ENCODE measurements at regions not wholly inside any gene's neighbourhood (a gene's known extent, or its start where the extent isn't known, plus 50 kb on each side); places are given as distances from the start of the nearest gene placed in this dataset.

- Histone ChIP-seq H3K23me2 (ENCODE audit: low read depth, low read length) (no peaks in the 10 kb centered on the region), H3K18ac (ENCODE audit: extremely low read depth, low read length) (no peak overlapping the region; the same call in 1 of the 2 replicates), H3K4me2 (ENCODE audit: insufficient read depth in 1 of 2, low read depth in 2 of 2, low read length in 2 of 2) (no peak overlapping the region), H3K56ac (replicated peaks; ENCODE audit: insufficient read length, low read depth, low read length) (no peak overlapping the region), H4K91ac (replicated peaks; ENCODE audit: insufficient read length, low read length) (no peak overlapping the region), H3K4ac (replicated peaks; ENCODE audit: insufficient read length, low read depth, low read length) (no peak overlapping the region), H2AFZ (ENCODE audit: low read length) (no peak overlapping the region), H3K79me1 (ENCODE audit: low read depth, low read length) (no peaks in the 10 kb centered on the region), H3K4me1 (replicated peaks in 1 of 4; ENCODE audit: control insufficient read depth in 3 of 4, insufficient read depth in 4 of 4, low read length in 3 of 4) (no peaks in the 10 kb centered on the region), H3K27ac (ENCODE audit: low read depth, low read length) (no peak overlapping the region), H3K9ac (replicated peaks in 1 of 4; ENCODE audit: extremely low read depth in 1 of 4, low read depth in 3 of 4, low read length in 3 of 4) (no peak overlapping the region), H4K5ac (ENCODE audit: insufficient read length, low read depth, low read length) (no peak overlapping the region), H3K79me2 (ENCODE audit: control insufficient read depth in 1 of 2, insufficient read depth in 2 of 2, low read length in 2 of 2) (no peaks in the 10 kb centered on the region), H3K14ac (ENCODE audit: insufficient read length) (no peak overlapping the region), H4K8ac (ENCODE audit: extremely low read depth, insufficient read depth, low read length) (no peak overlapping the region), H2BK120ac (replicated peaks; ENCODE audit: low read depth, low read length) (no peak overlapping the region), H3K4me3 (ENCODE audit: extremely low read depth in 1 of 4, insufficient read depth in 2 of 4, low read depth in 3 of 4, low read length in 4 of 4) (no peak overlapping the region), H3K27me3 (replicated peaks in 1 of 4; ENCODE audit: control insufficient read depth in 3 of 4, extremely low read depth in 1 of 4, insufficient read depth in 3 of 4, low read length in 3 of 4) (no peaks in the 10 kb centered on the region), H3K36me3 (ENCODE audit: control insufficient read depth in 2 of 4, insufficient read depth in 4 of 4, low read length in 3 of 4) (peaks cover 0 to 4% (median 0%) of the 10 kb centered on the region in 4 experiments; a peak in 1 of 8 replicates), H2AK5ac (ENCODE audit: low read depth, low read length) (no peak overlapping the region), H4K20me1 (replicated peaks in 1 of 2; ENCODE audit: control insufficient read depth in 1 of 2, insufficient read depth in 2 of 2, low read length in 2 of 2) (no peaks in the 10 kb centered on the region), H3K9me3 (ENCODE audit: insufficient read depth in 2 of 2, low read depth in 1 of 2, low read length in 1 of 2) (no peaks in the 10 kb centered on the region), H2BK20ac (ENCODE audit: low read length) (0 out of 2 replicates have a peak overlapping the region, but pooled peaks have one; percentile 48), H2BK12ac (ENCODE audit: low read depth, low read length) (no peak overlapping the region), H3K23ac (ENCODE audit: insufficient read length) (no peak overlapping the region), H2BK5ac (ENCODE audit: low read depth, low read length) (no peak overlapping the region), H2BK15ac (ENCODE audit: low read length) (no peak overlapping the region)
- ChIA-PET CTCF (ENCODE audit: partially characterized antibody) (interaction anchor here (0.6 to 1.4 kb wide), 4 partner anchors 28 to 1769 kb away, joined by 3 read pairs; no protein-coding TSS in a partner anchor), POLR2A (ENCODE audit: partially characterized antibody) (no interaction called here)
- no peak for FAIRE-seq
- no peak for TF ChIP-seq POLR2A (IDR thresholded peaks at IDR 0.05; ENCODE audit: control extremely low read depth in 1 of 2, low read depth in 2 of 2, low read length in 2 of 2)
- no peak for TF ChIP-seq MAFK (IDR thresholded peaks at IDR 0.05; ENCODE audit: low read depth, low read length)
- no peak for TF ChIP-seq SIX5 (IDR thresholded peaks at IDR 0.05; ENCODE audit: low read depth, low read length)
- TF ChIP-seq HDAC6 (IDR thresholded peaks at IDR 0.05; ENCODE audit: low read depth, low read length): no peak
- no peak for TF ChIP-seq FOSL1 (IDR thresholded peaks at IDR 0.05; ENCODE audit: insufficient read depth, low read depth, low read length)
- TF ChIP-seq NRF1 (IDR thresholded peaks at IDR 0.05; ENCODE audit: low read depth, low read length): no peak
- no peak for TF ChIP-seq NANOG (IDR thresholded peaks at IDR 0.05; ENCODE audit: insufficient read depth, low read depth, low read length, poor library complexity, severe bottlenecking)
- TF ChIP-seq CTCF (IDR thresholded peaks at IDR 0.05; ENCODE audit: control extremely low read depth in 1 of 3, insufficient read depth in 1 of 3, low read depth in 1 of 3, low read length in 3 of 3): no peak
- TF ChIP-seq KDM5A (IDR thresholded peaks at IDR 0.05; ENCODE audit: low read length): no peak
- no peak for TF ChIP-seq KDM1A (IDR thresholded peaks at IDR 0.05; ENCODE audit: borderline replicate concordance, low read length)
- TF ChIP-seq MAX (IDR thresholded peaks at IDR 0.05): no peak
- DNase-seq (ENCODE audit: low read depth in 1 of 2, low spot score in 2 of 2): no peak
These were observed 912.5 kb upstream of the CRIM1 start for GRCh38 chr2:35443087-35443486.

Data from H1 (cell line).